ENCODE measurements at regions not wholly inside any gene's neighbourhood (a gene's known extent, or its start where the extent isn't known, plus 50 kb on each side); places are given as distances from the start of the nearest gene placed in this dataset.
A peak's percentile ranks its signal among the peaks of the same experiment; 100 is the strongest.

- no TSS peak for BruUV-seq (replicated peaks)
- ChIA-PET POLR2A (no interaction called here), CTCF (ENCODE audit: low intra/inter-chr PET ratio, low total read pairs) (no interaction called here)
- intact Hi-C loops (cut with micrococcal nuclease; ENCODE audit: unreplicated experiment), result no loop called here
- no peaks in the 10 kb centered on the region for H3K79me2 ChIP-seq (ENCODE audit: insufficient read depth, low read length)
- FAIRE-seq (peak; percentile 93), ATAC-seq (peak; percentile 98), DNase-seq (ENCODE audit: low spot score) (peak; percentile 86)
- H3K4me2 ChIP-seq (ENCODE audit: low read depth, low read length), result peak overlapping the region; percentile 21
- peaks cover 17% of the 10 kb centered on the region for H3K4me1 ChIP-seq (ENCODE audit: insufficient read depth, low read length)
- in situ Hi-C loops (cut with HindIII; ENCODE audit: extremely low pct_ligation_motif_present, low pct_unique_long_range_greater_than_20kb), result no loop called here
- H3K36me3 ChIP-seq (replicated peaks in 1 of 2; ENCODE audit: control insufficient read depth in 1 of 2, insufficient read depth in 2 of 2, low read length in 2 of 2), result no peaks in the 10 kb centered on the region
- 11% methylated on average over 9 of the region's 10 CpGs for WGBS (ENCODE audit: low lambda C conversion rate)
- no peak overlapping the region for H3K27ac ChIP-seq (ENCODE audit: extremely low read length, insufficient read depth, low read length)
- H4K20me1 ChIP-seq (ENCODE audit: insufficient read depth, low read length), result no peaks in the 10 kb centered on the region
- H3K9me3 ChIP-seq (ENCODE audit: low read length), result no peaks in the 10 kb centered on the region
- H2AFZ ChIP-seq (ENCODE audit: low read length), result no peak overlapping the region
- no peak overlapping the region for H3K9ac ChIP-seq (ENCODE audit: insufficient read depth, low read depth, low read length)
- no peak overlapping the region; a peak in 1 of 6 replicates for H3K4me3 ChIP-seq (replicated peaks in 1 of 3; ENCODE audit: insufficient read depth in 1 of 3, low read depth in 2 of 3, low read length in 3 of 3)
- H3K27me3 ChIP-seq (ENCODE audit: control insufficient read depth in 1 of 2, insufficient read depth in 2 of 2, low read length in 2 of 2), result 0 out of 5 replicates have a peak, but pooled peaks cover 0 to 2% of the 10 kb centered on the region in 2 experiments
- no peak for TF ChIP-seq ZNF720 (CRISPR knock-in tag; IDR thresholded peaks at IDR 0.05)
- peak; percentile 96 for TF ChIP-seq CEBPB (IDR thresholded peaks at IDR 0.05; ENCODE audit: borderline replicate concordance, low read depth, low read length)
- TF ChIP-seq NCOA2 (CRISPR knock-in tag; IDR thresholded peaks at IDR 0.05), result 0 out of 2 replicates have a peak, but pooled peaks have one; percentile 22
- no peak for TF ChIP-seq PHB2 (IDR thresholded peaks at IDR 0.05; ENCODE audit: partially characterized antibody)
- TF ChIP-seq BCLAF1 (IDR thresholded peaks at IDR 0.05), result no peak
- TF ChIP-seq ATF1 (CRISPR knock-in tag; IDR thresholded peaks at IDR 0.05), result peak; percentile 25; the same call in 1 of the 2 replicates
- no peak for TF ChIP-seq SETDB1 (CRISPR knock-in tag; IDR thresholded peaks at IDR 0.05; ENCODE audit: borderline replicate concordance)
- no peak for TF ChIP-seq HNRNPH1 (optimal IDR thresholded peaks at IDR 0.05; ENCODE audit: low read depth, low read length)
- TF ChIP-seq RERE (CRISPR knock-in tag; IDR thresholded peaks at IDR 0.05; ENCODE audit: low read depth), result no peak
- no peak for TF ChIP-seq DDIT3 (CRISPR knock-in tag; IDR thresholded peaks at IDR 0.05)
- TF ChIP-seq RBAK (CRISPR knock-in tag; IDR thresholded peaks at IDR 0.05), result 0 out of 2 replicates have a peak, but pooled peaks have one; percentile 49
- peak; percentile 35 for TF ChIP-seq XRCC5 (optimal IDR thresholded peaks at IDR 0.05; ENCODE audit: low read length)
- TF ChIP-seq ATF6 (CRISPR knock-in tag; conservative IDR thresholded peaks at IDR 0.05), result no peak
- TF ChIP-seq SALL1 (CRISPR knock-in tag; IDR thresholded peaks at IDR 0.05), result peak; percentile 35; the same call in 1 of the 2 replicates
Measured at GRCh38 chr5:68924481-68925145, 169.2 kb upstream of the SLC30A5 start.

All from HepG2 (cell line).